GM19468 (cell line): ENCODE measurements at regions not wholly inside any gene's neighbourhood (a gene's known extent, or its start where the extent isn't known, plus 50 kb on each side); places are given as distances from the start of the nearest gene placed in this dataset.

Experiments
- ATAC-seq: cut with Tn5 transposase; IDR thresholded peaks from one replicate; pipeline ENCODE4 v1.9.1; 2021; ENCODE audit warnings: mild to moderate bottlenecking, moderate library complexity, moderate number of reproducible peaks; ENCODE audit not compliant: unreplicated experiment; ENCODE audit errors: extremely low read depth

- no peak for ATAC-seq
Measured at GRCh38 chr2:156695020-156695419, 258.8 kb downstream of the GPD2 start.

GRCh38 chr2:156695595-156695994, 259.4 kb downstream of the GPD2 start:
- ATAC-seq = no peak

GRCh38 chr2:156697906-156698305, 261.7 kb downstream of the GPD2 start:
- no peak for ATAC-seq

GRCh38 chr2:156700681-156701080, 264.5 kb downstream of the GPD2 start:
- no peak for ATAC-seq

GRCh38 chr2:156702541-156702940, 266.4 kb downstream of the GPD2 start:
- ATAC-seq = no peak

- ATAC-seq = no peak
Measured at GRCh38 chr2:156703642-156704041, 267.5 kb downstream of the GPD2 start.

GRCh38 chr2:156704132-156704531, 268.0 kb downstream of the GPD2 start:
- ATAC-seq = no peak

GRCh38 chr2:156704617-156705016, 268.4 kb downstream of the GPD2 start:
- no peak for ATAC-seq

GRCh38 chr2:156706576-156706975, 270.4 kb downstream of the GPD2 start:
- ATAC-seq = no peak

- no peak for ATAC-seq
Measured at GRCh38 chr2:156708051-156708450, 271.9 kb downstream of the GPD2 start.

GRCh38 chr2:156709091-156709490, 272.9 kb downstream of the GPD2 start:
- no peak for ATAC-seq

- no peak for ATAC-seq
Measured at GRCh38 chr2:156719036-156719435, 282.9 kb downstream of the GPD2 start.

GRCh38 chr2:156727867-156728266, 291.7 kb downstream of the GPD2 start:
- no peak for ATAC-seq

GRCh38 chr2:156728328-156728727, 292.1 kb downstream of the GPD2 start:
- no peak for ATAC-seq

- no peak for ATAC-seq
Measured at GRCh38 chr2:156731506-156731905, 295.3 kb downstream of the GPD2 start.

GRCh38 chr2:156736950-156737349, 300.8 kb downstream of the GPD2 start:
- ATAC-seq = no peak

- no peak for ATAC-seq
Measured at GRCh38 chr2:156739301-156739700, 303.1 kb downstream of the GPD2 start.

GRCh38 chr2:156745619-156746018, 309.4 kb downstream of the GPD2 start:
- ATAC-seq = no peak

- no peak for ATAC-seq
Measured at GRCh38 chr2:156748221-156748620, 312.0 kb downstream of the GPD2 start.

- no peak for ATAC-seq
Measured at GRCh38 chr2:156752042-156752441, 315.9 kb downstream of the GPD2 start.

- no peak for ATAC-seq
Measured at GRCh38 chr2:156753766-156754165, 317.6 kb downstream of the GPD2 start.

GRCh38 chr2:156756516-156756915, 320.3 kb downstream of the GPD2 start:
- no peak for ATAC-seq

GRCh38 chr2:156763174-156763573, 327.0 kb downstream of the GPD2 start:
- no peak for ATAC-seq
